GM21723 (cell line): ENCODE measurements at regions not wholly inside any gene's neighbourhood (a gene's known extent, or its start where the extent isn't known, plus 50 kb on each side); places are given as distances from the start of the nearest gene placed in this dataset.

Source experiments
- ATAC-seq: cut with Tn5 transposase; IDR thresholded peaks from one replicate; pipeline ENCODE4 v1.9.1; 2021; ENCODE audit warnings: mild to moderate bottlenecking, moderate library complexity; ENCODE audit not compliant: unreplicated experiment

- no peak for ATAC-seq
Observed at GRCh38 chr11:134753771-134754520, 341.9 kb upstream of the B3GAT1 start.

- no peak for ATAC-seq
Observed at GRCh38 chr11:134752964-134753770, 341.1 kb upstream of the B3GAT1 start.

GRCh38 chr11:134752526-134752925 is 340.5 kb upstream of the B3GAT1 start:
- ATAC-seq: no peak

- no peak for ATAC-seq
Observed at GRCh38 chr11:134751766-134752165, 339.7 kb upstream of the B3GAT1 start.

GRCh38 chr11:134751031-134751585 is 339.1 kb upstream of the B3GAT1 start:
- ATAC-seq: no peak

GRCh38 chr11:134750619-134751018 is 338.6 kb upstream of the B3GAT1 start:
- ATAC-seq: no peak

- no peak for ATAC-seq
Observed at GRCh38 chr11:134749040-134749839, 337.2 kb upstream of the B3GAT1 start.

- ATAC-seq: no peak
Observed at GRCh38 chr11:134746609-134747008, 334.6 kb upstream of the B3GAT1 start.

- ATAC-seq: no peak
Observed at GRCh38 chr11:134745456-134745855, 333.4 kb upstream of the B3GAT1 start.

GRCh38 chr11:134743820-134744195 is 331.8 kb upstream of the B3GAT1 start:
- no peak for ATAC-seq

GRCh38 chr11:134742956-134743819 is 331.1 kb upstream of the B3GAT1 start:
- no peak for ATAC-seq

- ATAC-seq: no peak
Observed at GRCh38 chr11:134742224-134742612, 330.2 kb upstream of the B3GAT1 start.

- no peak for ATAC-seq
Observed at GRCh38 chr11:134741453-134742223, 329.6 kb upstream of the B3GAT1 start.

GRCh38 chr11:134740590-134741261 is 328.7 kb upstream of the B3GAT1 start:
- no peak for ATAC-seq

GRCh38 chr11:134739136-134739535 is 327.1 kb upstream of the B3GAT1 start:
- ATAC-seq: no peak

GRCh38 chr11:134738581-134738980 is 326.5 kb upstream of the B3GAT1 start:
- ATAC-seq: no peak

GRCh38 chr11:134737563-134738510 is 325.8 kb upstream of the B3GAT1 start:
- no peak for ATAC-seq
